ENCODE measurements at regions not wholly inside any gene's neighbourhood (a gene's known extent, or its start where the extent isn't known, plus 50 kb on each side); places are given as distances from the start of the nearest gene placed in this dataset.

DNA sequence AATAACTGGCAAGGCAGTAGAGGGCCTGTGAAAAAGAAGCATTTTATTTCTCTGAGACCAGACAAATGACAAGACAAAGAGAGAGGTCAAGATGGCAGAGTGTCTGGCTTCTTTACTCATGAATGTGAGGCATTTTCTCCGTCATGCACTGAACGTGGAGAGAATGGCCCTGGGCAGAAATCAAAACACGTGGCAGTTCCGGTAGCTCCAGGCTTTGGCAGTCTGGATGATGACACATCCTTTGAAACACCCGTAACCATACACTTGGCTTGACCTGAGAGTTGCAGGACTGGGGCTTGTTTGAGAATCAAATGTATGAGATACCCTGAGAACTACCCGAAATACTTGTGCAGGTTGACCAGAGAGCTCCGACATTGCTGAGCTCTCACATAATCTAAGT, 537.6 kb downstream of the ACTR3B start:
- TF ChIP-seq ZNF8 (CRISPR knock-in tag; IDR thresholded peaks at IDR 0.05) (no peak), ARNTL (CRISPR knock-in tag; IDR thresholded peaks at IDR 0.05; ENCODE audit: borderline replicate concordance, low read depth) (no peak), TOX (CRISPR knock-in tag; IDR thresholded peaks at IDR 0.05; ENCODE audit: borderline replicate concordance) (no peak), ISL1 (CRISPR knock-in tag; IDR thresholded peaks at IDR 0.05) (no peak), BACH2 (CRISPR knock-in tag; IDR thresholded peaks at IDR 0.05; ENCODE audit: borderline replicate concordance) (no peak), ZNF70 (CRISPR knock-in tag; IDR thresholded peaks at IDR 0.05) (no peak), OSR1 (CRISPR knock-in tag; IDR thresholded peaks at IDR 0.05) (no peak), ZNF565 (CRISPR knock-in tag; conservative IDR thresholded peaks at IDR 0.05; ENCODE audit: low read depth) (no peak), SNAI2 (CRISPR knock-in tag; IDR thresholded peaks at IDR 0.05) (no peak), CSDC2 (CRISPR knock-in tag; IDR thresholded peaks at IDR 0.05) (no peak), PPARA (CRISPR knock-in tag; IDR thresholded peaks at IDR 0.05; ENCODE audit: borderline replicate concordance) (no peak), ZFP30 (CRISPR knock-in tag; IDR thresholded peaks at IDR 0.05) (no peak), GLIS3 (CRISPR knock-in tag; IDR thresholded peaks at IDR 0.05) (no peak), ZFP3 (CRISPR knock-in tag; IDR thresholded peaks at IDR 0.05) (no peak), ZC3H10 (CRISPR knock-in tag; IDR thresholded peaks at IDR 0.05) (no peak), RARB (CRISPR knock-in tag; IDR thresholded peaks at IDR 0.05) (no peak)
- TF ChIP-seq, protein P1, sequence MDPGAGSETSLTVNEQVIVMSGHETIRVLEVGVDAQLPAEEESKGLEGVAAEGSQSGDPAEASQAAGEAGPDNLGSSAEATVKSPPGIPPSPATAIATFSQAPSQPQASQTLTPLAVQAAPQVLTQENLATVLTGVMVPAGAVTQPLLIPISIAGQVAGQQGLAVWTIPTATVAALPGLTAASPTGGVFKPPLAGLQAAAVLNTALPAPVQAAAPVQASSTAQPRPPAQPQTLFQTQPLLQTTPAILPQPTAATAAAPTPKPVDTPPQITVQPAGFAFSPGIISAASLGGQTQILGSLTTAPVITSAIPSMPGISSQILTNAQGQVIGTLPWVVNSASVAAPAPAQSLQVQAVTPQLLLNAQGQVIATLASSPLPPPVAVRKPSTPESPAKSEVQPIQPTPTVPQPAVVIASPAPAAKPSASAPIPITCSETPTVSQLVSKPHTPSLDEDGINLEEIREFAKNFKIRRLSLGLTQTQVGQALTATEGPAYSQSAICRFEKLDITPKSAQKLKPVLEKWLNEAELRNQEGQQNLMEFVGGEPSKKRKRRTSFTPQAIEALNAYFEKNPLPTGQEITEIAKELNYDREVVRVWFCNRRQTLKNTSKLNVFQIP (CRISPR knock-in tag; IDR thresholded peaks at IDR 0.05; ENCODE audit: borderline replicate concordance, low read depth), result no peak
- TF ChIP-seq, protein P2, sequence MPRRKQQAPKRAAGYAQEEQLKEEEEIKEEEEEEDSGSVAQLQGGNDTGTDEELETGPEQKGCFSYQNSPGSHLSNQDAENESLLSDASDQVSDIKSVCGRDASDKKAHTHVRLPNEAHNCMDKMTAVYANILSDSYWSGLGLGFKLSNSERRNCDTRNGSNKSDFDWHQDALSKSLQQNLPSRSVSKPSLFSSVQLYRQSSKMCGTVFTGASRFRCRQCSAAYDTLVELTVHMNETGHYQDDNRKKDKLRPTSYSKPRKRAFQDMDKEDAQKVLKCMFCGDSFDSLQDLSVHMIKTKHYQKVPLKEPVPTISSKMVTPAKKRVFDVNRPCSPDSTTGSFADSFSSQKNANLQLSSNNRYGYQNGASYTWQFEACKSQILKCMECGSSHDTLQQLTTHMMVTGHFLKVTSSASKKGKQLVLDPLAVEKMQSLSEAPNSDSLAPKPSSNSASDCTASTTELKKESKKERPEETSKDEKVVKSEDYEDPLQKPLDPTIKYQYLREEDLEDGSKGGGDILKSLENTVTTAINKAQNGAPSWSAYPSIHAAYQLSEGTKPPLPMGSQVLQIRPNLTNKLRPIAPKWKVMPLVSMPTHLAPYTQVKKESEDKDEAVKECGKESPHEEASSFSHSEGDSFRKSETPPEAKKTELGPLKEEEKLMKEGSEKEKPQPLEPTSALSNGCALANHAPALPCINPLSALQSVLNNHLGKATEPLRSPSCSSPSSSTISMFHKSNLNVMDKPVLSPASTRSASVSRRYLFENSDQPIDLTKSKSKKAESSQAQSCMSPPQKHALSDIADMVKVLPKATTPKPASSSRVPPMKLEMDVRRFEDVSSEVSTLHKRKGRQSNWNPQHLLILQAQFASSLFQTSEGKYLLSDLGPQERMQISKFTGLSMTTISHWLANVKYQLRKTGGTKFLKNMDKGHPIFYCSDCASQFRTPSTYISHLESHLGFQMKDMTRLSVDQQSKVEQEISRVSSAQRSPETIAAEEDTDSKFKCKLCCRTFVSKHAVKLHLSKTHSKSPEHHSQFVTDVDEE (CRISPR knock-in tag; IDR thresholded peaks at IDR 0.05), result no peak
- TF ChIP-seq, protein P3, sequence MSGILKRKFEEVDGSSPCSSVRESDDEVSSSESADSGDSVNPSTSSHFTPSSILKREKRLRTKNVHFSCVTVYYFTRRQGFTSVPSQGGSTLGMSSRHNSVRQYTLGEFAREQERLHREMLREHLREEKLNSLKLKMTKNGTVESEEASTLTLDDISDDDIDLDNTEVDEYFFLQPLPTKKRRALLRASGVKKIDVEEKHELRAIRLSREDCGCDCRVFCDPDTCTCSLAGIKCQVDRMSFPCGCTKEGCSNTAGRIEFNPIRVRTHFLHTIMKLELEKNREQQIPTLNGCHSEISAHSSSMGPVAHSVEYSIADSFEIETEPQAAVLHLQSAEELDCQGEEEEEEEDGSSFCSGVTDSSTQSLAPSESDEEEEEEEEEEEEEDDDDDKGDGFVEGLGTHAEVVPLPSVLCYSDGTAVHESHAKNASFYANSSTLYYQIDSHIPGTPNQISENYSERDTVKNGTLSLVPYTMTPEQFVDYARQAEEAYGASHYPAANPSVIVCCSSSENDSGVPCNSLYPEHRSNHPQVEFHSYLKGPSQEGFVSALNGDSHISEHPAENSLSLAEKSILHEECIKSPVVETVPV (CRISPR knock-in tag; IDR thresholded peaks at IDR 0.05), result no peak
- TF ChIP-seq, protein P4, sequence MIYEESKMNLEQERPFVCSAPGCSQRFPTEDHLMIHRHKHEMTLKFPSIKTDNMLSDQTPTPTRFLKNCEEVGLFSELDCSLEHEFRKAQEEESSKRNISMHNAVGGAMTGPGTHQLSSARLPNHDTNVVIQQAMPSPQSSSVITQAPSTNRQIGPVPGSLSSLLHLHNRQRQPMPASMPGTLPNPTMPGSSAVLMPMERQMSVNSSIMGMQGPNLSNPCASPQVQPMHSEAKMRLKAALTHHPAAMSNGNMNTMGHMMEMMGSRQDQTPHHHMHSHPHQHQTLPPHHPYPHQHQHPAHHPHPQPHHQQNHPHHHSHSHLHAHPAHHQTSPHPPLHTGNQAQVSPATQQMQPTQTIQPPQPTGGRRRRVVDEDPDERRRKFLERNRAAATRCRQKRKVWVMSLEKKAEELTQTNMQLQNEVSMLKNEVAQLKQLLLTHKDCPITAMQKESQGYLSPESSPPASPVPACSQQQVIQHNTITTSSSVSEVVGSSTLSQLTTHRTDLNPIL (CRISPR knock-in tag; IDR thresholded peaks at IDR 0.05; ENCODE audit: low read depth), result no peak
- no peak for ATAC-seq

DNA sequence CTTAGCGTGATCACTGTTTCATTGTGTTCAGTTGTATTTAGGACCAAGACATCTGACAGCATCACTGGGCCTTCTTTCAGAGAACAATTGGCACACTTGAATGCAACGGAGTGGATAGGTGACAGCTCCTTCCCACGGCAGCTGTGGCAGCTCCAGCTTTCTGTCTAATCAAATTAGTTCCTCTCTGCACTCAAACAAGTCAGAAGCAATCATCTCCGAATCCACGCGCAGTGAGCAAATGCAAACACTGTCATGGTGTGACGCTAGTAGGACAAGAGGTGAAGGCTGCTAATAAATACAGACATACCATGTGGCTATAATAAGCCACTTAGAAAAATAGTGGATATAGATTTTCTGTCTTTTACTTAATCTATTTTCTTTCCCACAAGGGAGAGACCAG, 542.4 kb downstream of the ACTR3B start:
- TF ChIP-seq ZNF8 (CRISPR knock-in tag; IDR thresholded peaks at IDR 0.05) (no peak), ZNF70 (CRISPR knock-in tag; IDR thresholded peaks at IDR 0.05) (no peak), GLIS3 (CRISPR knock-in tag; IDR thresholded peaks at IDR 0.05) (no peak), ZFP30 (CRISPR knock-in tag; IDR thresholded peaks at IDR 0.05) (no peak), BACH2 (CRISPR knock-in tag; IDR thresholded peaks at IDR 0.05; ENCODE audit: borderline replicate concordance) (no peak), RARB (CRISPR knock-in tag; IDR thresholded peaks at IDR 0.05) (no peak), TOX (CRISPR knock-in tag; IDR thresholded peaks at IDR 0.05; ENCODE audit: borderline replicate concordance) (no peak), CSDC2 (CRISPR knock-in tag; IDR thresholded peaks at IDR 0.05) (no peak), PPARA (CRISPR knock-in tag; IDR thresholded peaks at IDR 0.05; ENCODE audit: borderline replicate concordance) (no peak), ARNTL (CRISPR knock-in tag; IDR thresholded peaks at IDR 0.05; ENCODE audit: borderline replicate concordance, low read depth) (no peak), ZNF565 (CRISPR knock-in tag; conservative IDR thresholded peaks at IDR 0.05; ENCODE audit: low read depth) (no peak)
- TF ChIP-seq, protein P3 (CRISPR knock-in tag; IDR thresholded peaks at IDR 0.05), result no peak
- TF ChIP-seq, protein P4 (CRISPR knock-in tag; IDR thresholded peaks at IDR 0.05; ENCODE audit: low read depth), result no peak
- TF ChIP-seq, protein P1 (CRISPR knock-in tag; IDR thresholded peaks at IDR 0.05; ENCODE audit: borderline replicate concordance, low read depth), result no peak
- no peak for ATAC-seq

Measured in SK-N-SH treated with all-trans-retinoic acid at 6 μM for 48 hours (cell line).